ENCODE measurements at regions not wholly inside any gene's neighbourhood (a gene's known extent, or its start where the extent isn't known, plus 50 kb on each side); places are given as distances from the start of the nearest gene placed in this dataset.
A peak's percentile ranks its signal among the peaks of the same experiment; 100 is the strongest.

DNA sequence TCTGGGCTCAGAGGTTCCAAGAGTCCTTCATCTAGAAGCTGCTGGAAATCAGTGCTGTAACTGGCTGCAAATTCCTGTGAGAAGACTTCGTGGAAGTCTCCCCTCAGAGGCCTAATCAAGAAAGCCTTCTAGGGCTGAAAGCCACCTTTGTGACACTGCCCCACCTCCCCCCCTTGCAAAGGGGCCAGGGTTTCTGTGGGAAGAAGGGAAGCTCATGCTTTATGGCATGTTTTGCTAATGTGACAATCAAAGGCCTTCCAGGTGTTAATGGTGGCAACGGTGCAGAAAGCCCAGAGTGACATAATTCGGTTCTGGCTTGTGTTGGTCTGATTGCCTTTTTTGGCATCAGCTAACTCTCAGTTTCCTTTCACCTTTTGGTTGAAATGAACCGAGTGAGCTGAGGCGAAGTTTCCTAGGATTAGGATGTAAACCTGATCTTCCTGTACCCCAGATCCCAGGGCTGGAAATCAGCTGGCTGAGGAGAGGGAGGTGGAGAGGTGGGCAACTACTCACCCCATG, 126.9 kb upstream of the TRIB2 start:
- no peak for DNase-seq (ENCODE audit: low spot score)

DNA sequence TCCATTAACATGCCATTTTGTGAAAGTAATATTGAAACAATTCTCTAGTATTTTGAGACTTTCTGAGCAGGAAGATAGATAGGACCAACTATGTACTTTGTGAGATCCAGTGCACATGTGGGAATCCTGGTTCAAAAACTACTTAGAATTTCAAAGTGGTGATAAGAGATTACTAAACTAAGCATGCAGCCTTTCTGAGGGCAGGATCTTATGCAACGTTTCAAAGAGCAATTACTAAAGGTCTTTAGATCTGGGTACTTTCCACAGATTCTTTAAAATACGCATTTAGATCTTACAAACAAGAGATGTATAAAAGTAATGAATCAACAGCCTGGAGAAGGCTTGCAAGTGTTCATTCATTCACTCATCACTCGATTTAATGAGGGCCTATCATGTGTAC, 124.4 kb upstream of the TRIB2 start:
- no peak for DNase-seq (ENCODE audit: low spot score)

DNA sequence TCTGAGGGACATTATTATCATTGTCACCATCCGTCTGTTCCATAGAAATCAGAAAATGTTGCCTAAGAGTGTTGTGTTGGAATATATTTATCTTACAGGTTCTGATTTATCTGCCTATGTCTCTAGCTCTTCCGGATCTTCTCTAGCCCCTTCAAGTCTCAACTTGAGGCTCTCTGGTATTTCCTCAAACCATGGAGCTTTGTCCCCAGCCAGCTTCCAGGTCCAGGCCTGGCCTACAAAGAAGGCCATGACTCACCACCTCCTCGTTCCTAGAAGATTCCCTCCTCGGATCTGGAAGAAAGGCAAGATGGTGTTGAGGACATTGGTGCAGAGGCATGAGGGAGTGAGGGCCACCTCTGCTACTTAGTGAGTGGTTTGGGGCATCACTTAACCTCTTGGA, 122.1 kb upstream of the TRIB2 start:
- DNase-seq (ENCODE audit: low spot score): no peak

DNA sequence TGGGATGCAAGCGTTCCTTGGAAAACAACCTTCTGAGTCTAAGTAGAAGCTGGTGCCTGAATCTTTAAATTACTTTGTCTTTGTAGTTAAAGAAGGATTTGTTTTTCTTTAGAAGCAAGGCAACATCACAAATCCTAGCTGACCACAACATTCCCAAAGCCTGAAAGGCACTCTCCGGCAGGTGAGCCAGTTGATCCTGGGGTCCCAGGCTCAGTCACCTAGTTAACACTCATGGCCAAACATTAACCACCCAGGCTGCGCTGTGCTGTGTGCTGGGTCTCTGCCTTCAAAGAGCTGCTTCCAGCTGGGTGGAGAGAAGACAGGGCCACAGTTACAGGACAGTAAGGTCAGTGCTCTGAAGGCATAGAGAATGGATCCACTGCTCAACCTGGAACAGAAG, 120.0 kb upstream of the TRIB2 start:
- no peak for DNase-seq (ENCODE audit: low spot score)

DNA sequence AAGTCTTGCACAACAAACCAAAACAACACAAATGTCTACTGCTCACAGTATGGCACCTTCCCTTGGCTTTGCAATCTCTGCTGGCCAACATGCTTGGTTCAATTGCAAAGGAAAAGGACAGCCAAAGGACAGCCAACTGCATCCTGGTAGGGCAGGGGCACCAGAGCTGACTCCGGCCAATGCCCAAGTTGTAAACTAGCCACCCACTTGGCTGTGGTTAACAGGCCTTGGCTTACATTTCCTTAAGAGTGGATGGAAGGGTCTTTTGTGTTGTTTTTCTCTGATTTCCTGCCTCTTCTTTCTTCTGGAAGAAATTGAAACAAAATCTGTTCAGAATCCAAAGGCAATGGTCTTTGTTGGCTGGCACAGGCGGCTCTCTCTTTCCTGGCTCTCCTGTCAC, 119.1 kb upstream of the TRIB2 start:
- DNase-seq (ENCODE audit: low spot score): no peak

DNA sequence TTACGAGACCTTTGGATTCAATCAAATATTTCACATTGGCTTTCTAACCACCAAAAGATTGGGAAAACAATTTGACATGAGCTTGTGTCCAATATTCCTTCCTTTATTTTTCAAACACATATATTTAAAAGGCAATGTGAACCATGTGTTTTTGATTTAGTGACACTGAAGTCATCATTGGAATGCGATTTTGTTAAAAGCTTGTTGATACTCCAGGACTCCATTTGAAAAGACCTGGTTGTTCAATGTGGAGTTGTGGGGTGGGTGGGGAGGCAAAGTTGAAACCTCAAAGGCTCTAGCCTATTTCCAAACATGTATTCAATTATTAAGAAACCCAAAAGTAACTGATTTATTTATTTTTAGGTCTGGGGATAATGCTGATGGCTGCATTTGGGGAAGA, 114.1 kb upstream of the TRIB2 start:
- no peak for DNase-seq (ENCODE audit: low spot score)

DNA sequence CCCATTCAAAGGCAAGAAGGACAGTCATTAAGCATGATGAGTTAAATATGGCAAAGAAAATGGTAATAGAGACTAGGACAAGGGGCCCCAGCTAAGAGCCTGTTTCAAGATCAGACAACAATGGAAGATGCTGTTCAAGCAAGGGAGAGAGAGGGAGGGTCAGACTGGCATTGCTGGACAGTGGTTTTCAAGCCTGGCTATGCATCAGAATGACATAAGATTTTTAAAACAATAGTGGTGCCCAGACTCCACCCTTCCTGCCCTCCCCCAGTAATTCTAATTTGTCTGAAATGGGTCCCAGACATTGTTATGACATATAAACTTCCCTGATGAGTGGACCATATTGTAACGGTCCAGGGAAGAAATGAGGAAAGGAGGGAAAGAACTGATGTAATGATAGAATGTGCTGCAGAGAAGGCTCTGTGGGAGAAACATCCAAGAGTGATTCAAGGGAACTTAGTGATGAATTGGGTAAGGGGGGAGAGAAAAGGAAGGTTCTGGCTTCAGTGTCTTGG, 112.9 kb upstream of the TRIB2 start:
- peak; percentile 47 for DNase-seq (ENCODE audit: low spot score)

DNA sequence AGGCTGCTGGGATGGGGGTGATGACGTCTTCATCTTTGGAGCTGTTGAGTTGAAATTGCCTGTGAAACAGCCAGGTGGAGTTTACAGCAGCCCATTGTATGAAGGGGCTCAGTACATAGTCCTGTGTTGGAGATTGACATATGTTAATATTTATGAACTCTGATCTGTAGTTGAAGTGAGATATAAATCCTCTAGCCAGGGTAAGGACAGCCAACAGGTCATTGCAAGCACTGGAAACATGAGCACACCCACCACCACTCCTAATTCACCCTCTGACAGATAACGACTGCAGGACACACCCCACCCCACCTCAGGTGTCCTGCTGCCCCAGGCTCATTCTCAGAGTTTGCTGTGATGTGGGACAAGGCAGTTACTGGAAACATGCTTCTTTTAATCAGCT, 112.4 kb upstream of the TRIB2 start:
- DNase-seq (ENCODE audit: low spot score): no peak

DNA sequence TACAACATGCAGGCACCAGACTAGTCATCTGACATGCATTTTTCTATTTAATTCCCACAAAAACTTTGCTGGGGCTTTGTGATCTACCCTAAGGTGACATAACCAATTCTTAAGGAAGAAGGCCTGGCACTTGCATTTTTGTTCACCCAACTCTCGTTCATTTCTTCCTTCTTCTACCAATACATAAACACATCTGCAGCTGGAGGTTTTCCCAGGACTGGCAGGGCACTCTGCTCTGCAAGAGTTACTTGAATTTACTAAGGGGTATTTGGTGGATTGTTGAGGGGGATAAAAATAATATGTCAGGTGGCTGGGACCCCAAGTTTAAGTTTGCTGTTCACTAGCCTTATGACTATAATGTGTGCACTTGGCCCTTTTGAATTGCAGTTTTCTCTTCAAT, 111.4 kb upstream of the TRIB2 start:
- no peak for DNase-seq (ENCODE audit: low spot score)

DNA sequence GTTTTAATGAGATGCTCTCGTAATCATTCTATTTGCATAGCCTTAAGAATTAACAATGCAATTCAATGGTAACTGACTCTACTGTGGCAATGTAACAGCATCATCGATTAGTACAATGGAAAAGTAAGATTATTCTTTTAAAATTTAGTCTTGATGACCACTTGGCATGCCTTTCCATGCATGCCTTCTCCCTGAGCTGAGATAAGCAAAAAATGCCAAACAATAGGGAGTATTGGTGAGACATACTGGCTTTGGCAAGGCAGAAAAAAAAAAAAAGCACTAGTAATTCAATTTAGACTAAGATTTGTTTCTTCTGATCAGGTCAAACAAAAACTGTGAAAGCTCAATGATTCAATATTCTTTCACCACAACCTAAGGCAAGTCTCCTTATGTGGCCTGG, 110.8 kb upstream of the TRIB2 start:
- no peak for DNase-seq (ENCODE audit: low spot score)

DNA sequence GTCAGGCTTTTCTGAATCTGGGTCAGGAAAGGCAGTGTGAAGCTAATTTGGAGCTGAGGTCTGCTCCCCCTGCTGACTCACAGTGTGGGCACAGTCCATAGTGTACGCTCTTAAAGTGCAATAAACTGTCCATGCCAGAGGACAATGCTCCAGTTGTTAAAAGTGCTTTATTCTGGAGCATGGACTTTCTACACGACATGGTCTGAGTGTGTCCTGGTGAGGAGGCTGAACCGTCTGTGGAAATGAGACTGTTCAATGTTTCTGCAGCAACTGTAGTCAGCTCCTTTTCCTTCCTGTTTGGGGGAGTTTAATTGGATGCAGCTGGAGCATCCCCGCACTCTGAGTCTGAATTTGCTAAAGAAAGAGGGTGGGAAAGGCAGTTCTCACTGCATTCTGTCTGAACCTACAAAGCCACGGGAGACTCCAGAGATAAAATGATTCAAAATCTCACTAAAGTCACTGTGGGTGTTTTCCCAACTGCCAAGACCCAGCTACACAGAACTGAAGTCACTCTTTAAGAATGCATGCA, 110.2 kb upstream of the TRIB2 start:
- DNase-seq (ENCODE audit: low spot score): peak; percentile 30

DNA sequence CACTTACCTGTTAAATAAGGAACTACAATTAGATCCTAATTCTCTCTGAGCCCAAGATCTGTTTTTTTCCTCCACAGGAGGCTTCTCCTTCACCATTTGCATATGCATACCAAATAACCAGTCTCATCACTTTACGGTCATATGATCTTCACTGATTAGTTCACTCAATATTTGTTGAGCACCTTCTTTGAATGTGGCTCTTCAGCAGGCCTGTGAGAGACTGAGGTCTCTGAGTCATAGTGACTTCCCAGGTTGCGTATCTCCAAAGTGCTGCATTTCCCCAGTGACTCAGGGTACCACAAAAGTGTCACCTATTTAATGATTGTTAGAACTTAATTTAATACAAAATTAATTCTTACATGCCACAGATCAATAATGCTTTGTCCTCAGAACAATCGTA, 108.8 kb upstream of the TRIB2 start:
- no peak for DNase-seq (ENCODE audit: low spot score)

DNA sequence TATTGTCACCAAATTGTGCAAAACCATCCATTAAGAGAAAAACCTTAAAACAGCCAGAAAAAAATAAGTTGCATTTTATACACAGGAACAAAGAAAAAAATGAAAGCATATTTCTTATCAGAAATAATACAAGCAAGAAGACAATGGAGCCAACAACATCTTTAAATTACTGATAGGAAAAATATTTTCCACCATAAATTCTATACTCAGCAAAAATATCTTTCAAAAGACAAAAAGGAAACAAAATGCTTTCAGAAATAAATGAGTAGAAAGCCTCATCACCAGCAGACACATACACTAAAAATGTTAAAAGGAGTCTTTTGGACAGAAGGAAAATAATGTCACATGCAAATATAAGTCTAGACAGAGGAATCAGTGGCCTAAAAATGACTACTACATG, 106.4 kb upstream of the TRIB2 start:
- DNase-seq (ENCODE audit: low spot score): no peak

DNA sequence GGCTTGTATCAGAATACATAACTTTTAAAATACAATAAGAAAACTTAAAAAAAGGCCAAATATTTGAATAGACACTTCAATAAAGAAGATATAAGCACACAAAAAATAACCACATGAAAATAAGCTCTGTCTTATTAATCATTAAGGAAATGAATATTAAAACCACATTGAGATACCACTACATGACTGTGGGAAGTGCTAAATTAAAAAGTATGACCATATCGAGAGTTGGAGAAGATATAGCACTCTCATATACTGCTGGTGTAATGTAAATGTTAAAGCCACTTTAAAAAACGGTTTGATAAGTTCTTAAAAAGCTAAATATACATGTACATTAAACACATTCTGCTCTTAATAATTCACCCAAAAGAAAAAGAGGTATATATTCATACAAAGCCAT, 104.6 kb upstream of the TRIB2 start:
- DNase-seq (ENCODE audit: low spot score): no peak

DNA sequence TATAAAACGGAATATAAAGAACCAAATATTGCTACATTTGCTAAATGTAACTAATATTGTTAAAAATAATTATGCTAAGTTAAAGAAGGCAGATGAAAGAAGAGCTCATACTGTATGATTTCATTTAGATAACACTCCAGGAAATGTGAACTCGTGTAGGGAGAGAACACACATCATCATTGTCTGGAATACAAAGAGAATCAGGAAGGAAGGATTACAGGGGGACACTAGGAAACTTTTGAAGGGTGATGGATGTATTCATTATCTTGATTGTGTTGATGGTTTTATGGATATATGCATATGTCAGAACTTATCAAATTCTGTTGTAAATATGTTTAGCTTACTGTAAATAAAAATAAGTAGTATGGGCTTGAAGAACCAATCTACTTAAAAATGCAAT, 104.1 kb upstream of the TRIB2 start:
- DNase-seq (ENCODE audit: low spot score): no peak

DNA sequence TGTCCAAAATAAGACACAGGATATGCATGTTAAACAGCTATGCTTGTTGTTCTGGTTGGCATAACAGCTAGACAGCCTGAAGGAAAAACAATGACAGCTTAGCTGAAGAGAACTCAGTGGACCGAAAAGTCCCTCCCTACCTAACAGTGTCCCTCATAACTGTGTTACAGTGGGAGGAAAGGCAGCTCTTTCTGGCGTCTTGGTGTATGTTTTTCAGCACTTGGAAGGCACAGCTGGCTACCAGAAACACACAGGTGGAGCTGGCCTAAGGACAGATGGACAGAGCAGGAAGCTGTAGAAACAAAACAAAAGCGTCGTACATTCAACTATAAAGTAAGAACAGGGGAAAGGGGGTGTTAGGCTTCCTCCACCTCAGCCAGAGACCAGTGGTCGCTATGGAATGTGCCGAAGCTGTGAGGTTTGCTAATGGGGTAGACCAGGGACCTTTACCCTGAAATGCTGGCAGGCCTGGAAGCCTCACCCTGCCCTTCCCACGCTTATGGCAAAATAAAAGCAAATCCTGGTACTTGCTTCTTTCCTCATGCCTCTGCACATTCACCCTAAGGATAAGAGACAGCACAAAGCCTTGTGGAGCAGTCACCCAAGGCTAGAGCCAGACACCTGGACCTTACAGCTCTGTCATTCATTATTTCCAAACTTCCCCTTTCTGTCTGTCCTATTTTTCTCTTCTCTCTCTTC, 103.5 kb upstream of the TRIB2 start:
- no peak for DNase-seq (ENCODE audit: low spot score)

DNA sequence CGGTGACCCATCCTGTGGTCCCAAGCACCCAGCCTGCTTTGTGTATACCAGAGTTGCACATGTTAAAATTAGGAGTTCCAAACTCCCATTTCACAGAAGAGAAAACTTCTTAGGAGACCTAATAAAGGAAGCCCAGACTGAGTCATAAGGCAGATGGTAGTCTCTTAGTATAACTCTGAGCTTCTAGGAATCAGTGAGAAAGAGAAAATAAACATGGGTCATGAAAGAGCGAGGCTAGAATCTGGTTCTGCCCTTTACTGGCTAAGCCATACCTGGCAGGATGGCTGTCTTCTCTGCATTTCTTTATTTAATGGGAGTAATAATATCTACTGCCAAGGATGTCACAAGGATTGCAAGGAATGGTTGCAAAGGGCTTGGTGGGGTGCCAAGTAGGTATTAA, 101.2 kb upstream of the TRIB2 start:
- no peak for DNase-seq (ENCODE audit: low spot score)

DNA sequence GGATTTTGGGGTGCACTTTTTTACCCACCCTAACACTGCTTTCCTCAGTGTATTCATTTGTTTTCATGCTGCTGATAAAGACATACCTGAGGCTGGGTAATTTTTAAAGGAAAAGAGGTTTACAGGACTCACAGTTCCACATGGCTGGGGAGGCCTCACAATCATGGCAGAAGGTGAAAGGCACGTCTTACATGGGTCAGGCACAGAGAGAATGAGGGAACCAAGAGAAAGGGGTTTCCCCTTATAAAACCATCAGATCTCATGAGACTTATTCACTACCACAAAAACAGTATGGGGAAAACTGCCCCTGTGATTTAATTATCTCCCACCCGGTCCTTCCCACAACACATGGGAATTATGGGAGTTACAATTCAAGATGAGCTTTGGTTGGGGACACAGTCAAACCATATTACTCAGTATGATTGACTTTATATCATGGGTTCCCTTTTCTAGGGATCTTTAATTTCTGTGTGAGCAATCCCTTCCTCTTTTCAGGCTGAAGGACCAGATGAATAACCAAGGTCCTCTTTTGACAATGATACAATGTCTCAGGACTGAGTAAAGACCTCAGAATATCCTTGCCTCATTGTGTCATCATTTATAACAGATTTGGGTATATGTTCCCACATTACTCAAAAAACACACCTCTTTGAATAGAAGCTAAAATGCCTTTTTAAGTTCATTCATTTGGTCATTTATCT, 100.1 kb upstream of the TRIB2 start:
- DNase-seq (ENCODE audit: low spot score): no peak

DNA sequence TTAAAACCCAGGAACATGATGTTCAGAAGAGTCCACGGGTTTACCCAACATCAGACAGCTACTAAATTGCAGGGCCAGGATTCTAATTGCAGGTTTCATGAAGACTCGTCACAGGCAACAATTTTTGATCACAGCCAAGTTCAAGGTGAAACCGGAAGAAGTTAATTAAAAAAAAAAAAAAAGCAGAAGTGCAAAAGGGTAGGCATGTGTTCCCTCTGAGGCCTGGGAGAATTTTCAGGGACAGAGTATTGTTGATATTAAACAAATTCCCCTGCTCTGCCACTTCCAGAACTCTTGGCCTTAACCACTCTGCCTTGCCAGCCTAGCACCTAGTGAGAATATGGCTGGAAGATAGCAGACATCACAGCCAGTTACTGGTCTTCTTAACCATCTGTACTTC, 99.4 kb upstream of the TRIB2 start:
- DNase-seq (ENCODE audit: low spot score): no peak

DNA sequence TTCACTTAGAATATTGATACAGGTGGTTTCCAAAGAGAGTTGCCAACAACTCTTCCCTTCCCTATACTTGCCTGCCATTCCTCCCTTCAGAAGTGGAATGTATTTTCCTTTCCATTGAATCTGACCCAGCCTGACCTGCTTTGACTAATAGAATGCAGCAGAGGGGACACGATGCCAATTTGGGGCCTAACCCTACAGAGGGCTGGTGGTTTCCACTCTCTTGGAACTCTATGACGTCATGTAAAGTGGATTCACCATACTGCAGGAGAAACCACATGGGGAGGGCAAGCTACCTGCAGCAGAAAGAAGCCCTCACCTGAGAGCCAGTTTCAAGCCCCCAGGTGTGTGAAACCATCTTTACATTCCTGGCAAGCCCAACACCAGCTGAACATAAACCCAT, 98.9 kb upstream of the TRIB2 start:
- no peak for DNase-seq (ENCODE audit: low spot score)

DNA sequence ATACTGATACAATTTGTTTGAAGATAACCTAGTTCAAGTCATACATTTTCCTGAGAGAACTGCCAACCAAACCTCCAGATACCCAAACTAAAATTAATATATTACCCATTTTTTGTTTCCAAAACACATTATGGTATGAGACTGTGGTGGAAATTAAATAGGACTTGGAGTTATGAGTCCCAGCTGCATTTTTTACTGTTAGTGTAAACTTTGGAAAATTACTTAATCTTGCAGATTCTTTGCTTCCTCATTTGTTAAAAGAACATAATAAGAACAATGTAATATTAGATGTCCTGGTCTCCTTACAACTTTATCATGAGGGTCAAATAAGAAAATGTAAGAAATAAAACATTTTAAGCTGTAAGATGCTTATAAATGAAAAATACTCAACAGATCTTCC, 98.2 kb upstream of the TRIB2 start:
- DNase-seq (ENCODE audit: low spot score): no peak

DNA sequence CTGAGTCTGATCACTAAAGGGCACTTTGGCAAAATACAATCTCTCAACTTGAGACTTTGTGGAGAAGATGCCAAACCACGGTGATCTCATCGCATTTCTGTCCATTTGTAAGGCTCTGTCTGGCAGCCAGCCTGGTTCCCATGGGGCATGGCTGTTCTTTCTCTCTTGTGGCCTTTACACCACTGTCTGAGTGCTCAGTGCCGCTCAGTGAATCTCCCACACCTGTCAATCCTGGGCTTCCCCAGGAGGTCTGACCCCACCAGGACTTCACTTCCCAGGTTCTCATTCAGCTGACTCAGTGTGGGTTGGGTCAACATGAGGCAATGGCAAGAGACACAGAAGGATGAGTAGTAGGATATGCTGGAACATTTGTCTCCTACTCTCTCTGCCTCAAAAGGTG, 96.8 kb upstream of the TRIB2 start:
- DNase-seq (ENCODE audit: low spot score): no peak

DNA sequence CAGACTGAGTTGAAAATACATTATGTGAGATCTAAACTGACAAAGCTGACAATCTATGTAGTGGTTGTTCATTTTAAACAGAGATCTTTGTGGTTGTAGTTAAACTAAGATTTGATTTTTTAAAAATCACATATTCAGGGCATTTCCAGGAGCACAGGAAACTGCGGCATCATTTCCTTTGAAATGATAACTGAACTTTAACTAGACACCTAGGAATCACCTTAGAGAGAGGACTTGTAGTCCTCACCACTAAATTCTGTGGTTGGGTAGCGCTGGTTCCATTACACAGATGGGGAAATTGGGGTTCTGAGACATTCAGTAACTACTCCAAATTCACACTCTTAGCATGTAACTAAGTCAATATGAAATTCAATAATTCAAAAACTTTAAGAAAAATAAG, 96.0 kb upstream of the TRIB2 start:
- no peak for DNase-seq (ENCODE audit: low spot score)

DNA sequence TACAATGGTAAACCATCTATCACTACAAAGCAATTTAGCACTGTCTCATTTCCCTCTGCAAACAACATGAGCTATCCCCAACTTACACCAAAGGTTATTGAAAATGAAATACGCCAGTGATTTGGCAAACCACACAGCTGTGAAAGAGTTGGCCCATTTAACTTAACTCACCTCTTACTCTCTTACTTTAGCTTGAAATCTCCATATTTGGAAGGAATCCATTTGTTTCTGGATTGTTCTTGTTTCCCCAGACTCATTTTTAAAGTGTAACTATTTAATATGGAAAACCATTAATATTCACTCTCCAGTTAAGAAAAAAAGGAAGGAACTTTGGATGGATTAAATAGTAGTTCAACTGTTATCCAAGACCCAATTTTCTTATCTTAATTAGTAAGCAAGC, 93.7 kb upstream of the TRIB2 start:
- DNase-seq (ENCODE audit: low spot score): no peak
